ENCODE measurements at regions not wholly inside any gene's neighbourhood (a gene's known extent, or its start where the extent isn't known, plus 50 kb on each side); places are given as distances from the start of the nearest gene placed in this dataset.

GRCh38 chrX:113982766-113983165 lies 601.1 kb upstream of the HTR2C start:
- Histone ChIP-seq H3K4me1 (replicated peaks in 1 of 2) (no peaks in the 10 kb centered on the region), H3K4me3 (no peak overlapping the region), H3K27ac (no peak overlapping the region)
- ATAC-seq (replicated peaks in 6 of 8): no peak
- 34 to 92% methylated on average over 2 to 4 of the region's 4 CpGs; no CpG with 5 or more reads in 8 of the 10 experiments for WGBS, 10 experiments
- in situ Hi-C loops (cut with MboI; ENCODE audit: low pct_unique_long_range_greater_than_20kb in 2 of 9, low sequenced_read_pairs in 9 of 9, unreplicated experiment in 9 of 9): no loop called here

GRCh38 chrX:113980953-113981352 lies 602.9 kb upstream of the HTR2C start:
- no peak for ATAC-seq (replicated peaks in 6 of 8)
- H3K4me3 ChIP-seq: no peak overlapping the region
- in situ Hi-C loops (cut with MboI; ENCODE audit: low pct_unique_long_range_greater_than_20kb in 2 of 9, low sequenced_read_pairs in 9 of 9, unreplicated experiment in 9 of 9): no loop called here
- no peaks in the 10 kb centered on the region for H3K4me1 ChIP-seq (replicated peaks in 1 of 2)
- no peak overlapping the region for H3K27ac ChIP-seq
- 50 to 89% methylated on average over 1 of the region's 2 CpGs; no CpG with 5 or more reads in 8 of the 10 experiments for WGBS, 10 experiments

GRCh38 chrX:113977887-113978286 lies 606.0 kb upstream of the HTR2C start:
- H3K4me3 ChIP-seq: no peak overlapping the region
- ATAC-seq (replicated peaks in 6 of 8): no peak
- no peak overlapping the region for H3K27ac ChIP-seq
- 60 to 86% methylated on average over 1 of the region's 1 CpG; no CpG with 5 or more reads in 8 of the 10 experiments for WGBS, 10 experiments
- no peaks in the 10 kb centered on the region for H3K4me1 ChIP-seq (replicated peaks in 1 of 2)
- in situ Hi-C loops (cut with MboI; ENCODE audit: low pct_unique_long_range_greater_than_20kb in 2 of 9, low sequenced_read_pairs in 9 of 9, unreplicated experiment in 9 of 9): no loop called here

- Histone ChIP-seq H3K27ac (no peak overlapping the region), H3K4me3 (no peak overlapping the region), H3K4me1 (replicated peaks in 1 of 2) (no peaks in the 10 kb centered on the region)
- no peak for ATAC-seq (replicated peaks in 6 of 8)
- 0 to 92% (median 53%) methylated on average over 1 to 2 of the region's 2 CpGs; no CpG with 5 or more reads in 4 of the 10 experiments for WGBS, 10 experiments
- in situ Hi-C loops (cut with MboI; ENCODE audit: low pct_unique_long_range_greater_than_20kb in 2 of 9, low sequenced_read_pairs in 9 of 9, unreplicated experiment in 9 of 9): no loop called here
Observed at GRCh38 chrX:113975441-113975840, 608.4 kb upstream of the HTR2C start.

GRCh38 chrX:113974881-113975280 lies 609.0 kb upstream of the HTR2C start:
- in situ Hi-C loops (cut with MboI; ENCODE audit: low pct_unique_long_range_greater_than_20kb in 2 of 9, low sequenced_read_pairs in 9 of 9, unreplicated experiment in 9 of 9): no loop called here
- H3K4me3 ChIP-seq: no peak overlapping the region
- no peaks in the 10 kb centered on the region for H3K4me1 ChIP-seq (replicated peaks in 1 of 2)
- no peak overlapping the region for H3K27ac ChIP-seq
- no peak for ATAC-seq (replicated peaks in 6 of 8)

GRCh38 chrX:113973706-113974105 lies 610.2 kb upstream of the HTR2C start:
- Histone ChIP-seq H3K4me1 (replicated peaks in 1 of 2) (no peaks in the 10 kb centered on the region), H3K27ac (no peak overlapping the region), H3K4me3 (no peak overlapping the region)
- no peak for ATAC-seq (replicated peaks in 6 of 8)
- WGBS, 10 experiments: 0 to 100% (median 64%) methylated on average over 1 to 2 of the region's 2 CpGs; no CpG with 5 or more reads in 6 of the 10 experiments
- in situ Hi-C loops (cut with MboI; ENCODE audit: low pct_unique_long_range_greater_than_20kb in 2 of 9, low sequenced_read_pairs in 9 of 9, unreplicated experiment in 9 of 9): no loop called here

- in situ Hi-C loops (cut with MboI; ENCODE audit: low pct_unique_long_range_greater_than_20kb in 2 of 9, low sequenced_read_pairs in 9 of 9, unreplicated experiment in 9 of 9): no loop called here
- H3K4me3 ChIP-seq: no peak overlapping the region
- ATAC-seq (replicated peaks in 6 of 8): no peak
- no peak overlapping the region for H3K27ac ChIP-seq
- 0 to 100% (median 86%) methylated on average over 1 to 2 of the region's 2 CpGs; no CpG with 5 or more reads in 6 of the 10 experiments for WGBS, 10 experiments
- peaks cover 0 to 4% of the 10 kb centered on the region in 2 donors for H3K4me1 ChIP-seq (replicated peaks in 1 of 2)
Observed at GRCh38 chrX:113966791-113967190, 617.1 kb upstream of the HTR2C start.

GRCh38 chrX:113962343-113962742 lies 621.5 kb upstream of the HTR2C start:
- no peak overlapping the region for H3K27ac ChIP-seq
- WGBS, 10 experiments: 0 to 60% (median 0%) methylated on average over 1 of the region's 1 CpG; no CpG with 5 or more reads in 5 of the 10 experiments
- H3K4me1 ChIP-seq (replicated peaks in 1 of 2): peaks cover 0 to 4% of the 10 kb centered on the region in 2 donors
- ATAC-seq (replicated peaks in 6 of 8): no peak
- H3K4me3 ChIP-seq: no peak overlapping the region
- in situ Hi-C loops (cut with MboI; ENCODE audit: low pct_unique_long_range_greater_than_20kb in 2 of 9, low sequenced_read_pairs in 9 of 9, unreplicated experiment in 9 of 9): no loop called here

- WGBS, 10 experiments: 4 to 100% (median 58%) methylated on average over 1 to 3 of the region's 4 CpGs; no CpG with 5 or more reads in 6 of the 10 experiments
- H3K4me1 ChIP-seq (replicated peaks in 1 of 2): peaks cover 0 to 4% of the 10 kb centered on the region in 2 donors
- no peak for ATAC-seq (replicated peaks in 6 of 8)
- H3K4me3 ChIP-seq: no peak overlapping the region
- in situ Hi-C loops (cut with MboI; ENCODE audit: low pct_unique_long_range_greater_than_20kb in 2 of 9, low sequenced_read_pairs in 9 of 9, unreplicated experiment in 9 of 9): no loop called here
- no peak overlapping the region for H3K27ac ChIP-seq
Observed at GRCh38 chrX:113959912-113960626, 623.8 kb upstream of the HTR2C start.

- WGBS, 10 experiments: 42 to 90% (median 70%) methylated on average over 2 to 6 of the region's 6 CpGs; no CpG with 5 or more reads in 6 of the 10 experiments
- in situ Hi-C loops (cut with MboI; ENCODE audit: low pct_unique_long_range_greater_than_20kb in 2 of 9, low sequenced_read_pairs in 9 of 9, unreplicated experiment in 9 of 9): no loop called here
- Histone ChIP-seq H3K4me3 (no peak overlapping the region), H3K27ac (no peak overlapping the region), H3K4me1 (replicated peaks in 1 of 2) (no peaks in the 10 kb centered on the region)
- ATAC-seq (replicated peaks in 6 of 8): no peak
Observed at GRCh38 chrX:113956936-113957335, 627.0 kb upstream of the HTR2C start.

- WGBS, 10 experiments: 0 to 100% (median 67%) methylated on average over 1 to 3 of the region's 3 CpGs; no CpG with 5 or more reads in 2 of the 10 experiments
- Histone ChIP-seq H3K27ac (no peak overlapping the region), H3K4me3 (no peak overlapping the region), H3K4me1 (replicated peaks in 1 of 2) (no peaks in the 10 kb centered on the region)
- no peak for ATAC-seq (replicated peaks in 6 of 8)
- in situ Hi-C loops (cut with MboI; ENCODE audit: low pct_unique_long_range_greater_than_20kb in 2 of 9, low sequenced_read_pairs in 9 of 9, unreplicated experiment in 9 of 9): no loop called here
Observed at GRCh38 chrX:113954297-113954696, 629.6 kb upstream of the HTR2C start.

- Histone ChIP-seq H3K4me3 (no peak overlapping the region), H3K4me1 (replicated peaks in 1 of 2) (no peaks in the 10 kb centered on the region), H3K27ac (no peak overlapping the region)
- in situ Hi-C loops (cut with MboI; ENCODE audit: low pct_unique_long_range_greater_than_20kb in 2 of 9, low sequenced_read_pairs in 9 of 9, unreplicated experiment in 9 of 9): no loop called here
- WGBS, 10 experiments: 0 to 80% (median 4%) methylated on average over 1 to 5 of the region's 5 CpGs; no CpG with 5 or more reads in 2 of the 10 experiments
- ATAC-seq (replicated peaks in 6 of 8): no peak
Observed at GRCh38 chrX:113950081-113950678, 633.7 kb upstream of the HTR2C start.

GRCh38 chrX:113947548-113947947 lies 636.3 kb upstream of the HTR2C start:
- H3K4me3 ChIP-seq: no peak overlapping the region
- WGBS, 10 experiments: 14 to 100% (median 53%) methylated on average over 1 of the region's 1 CpG; no CpG with 5 or more reads in 6 of the 10 experiments
- peak in 1 of 8 experiments; percentile 18 for ATAC-seq (replicated peaks in 6 of 8)
- in situ Hi-C loops (cut with MboI; ENCODE audit: low pct_unique_long_range_greater_than_20kb in 2 of 9, low sequenced_read_pairs in 9 of 9, unreplicated experiment in 9 of 9): loop anchor here in 1 of 9 experiments (25.0 kb wide), 1 partner anchor 115 kb away; no protein-coding TSS in a partner anchor
- H3K4me1 ChIP-seq (replicated peaks in 1 of 2): no peaks in the 10 kb centered on the region
- no peak overlapping the region for H3K27ac ChIP-seq

Measured in motor neuron (in vitro differentiated cells).